ENCODE measurements at regions not wholly inside any gene's neighbourhood (a gene's known extent, or its start where the extent isn't known, plus 50 kb on each side); places are given as distances from the start of the nearest gene placed in this dataset.

GRCh38 chr1:228830185-228830953 is 95.1 kb downstream of the RHOU start:
- H3K4me3 ChIP-seq: no peak overlapping the region
- no peaks in the 10 kb centered on the region for H3K9me3 ChIP-seq
- peak; percentile 83 to 92 for DNase-seq (ENCODE audit: low spot score in 2 of 2)
- no peaks in the 10 kb centered on the region for H3K27me3 ChIP-seq
- no peaks in the 10 kb centered on the region for H3K36me3 ChIP-seq
- intact Hi-C loops (cut with DNase I; ENCODE audit: low total_unique reads): no loop called here
- peaks cover 0 to 12% of the 10 kb centered on the region in 2 donors for H3K4me1 ChIP-seq
- peak overlapping the region; percentile 75 to 77 for H3K27ac ChIP-seq
- TF ChIP-seq POLR2A (IDR thresholded peaks at IDR 0.05) (no peak), POLR2AphosphoS5 (IDR thresholded peaks at IDR 0.05) (peak in 2 of 3 donors; percentile 40 to 42)

DNA sequence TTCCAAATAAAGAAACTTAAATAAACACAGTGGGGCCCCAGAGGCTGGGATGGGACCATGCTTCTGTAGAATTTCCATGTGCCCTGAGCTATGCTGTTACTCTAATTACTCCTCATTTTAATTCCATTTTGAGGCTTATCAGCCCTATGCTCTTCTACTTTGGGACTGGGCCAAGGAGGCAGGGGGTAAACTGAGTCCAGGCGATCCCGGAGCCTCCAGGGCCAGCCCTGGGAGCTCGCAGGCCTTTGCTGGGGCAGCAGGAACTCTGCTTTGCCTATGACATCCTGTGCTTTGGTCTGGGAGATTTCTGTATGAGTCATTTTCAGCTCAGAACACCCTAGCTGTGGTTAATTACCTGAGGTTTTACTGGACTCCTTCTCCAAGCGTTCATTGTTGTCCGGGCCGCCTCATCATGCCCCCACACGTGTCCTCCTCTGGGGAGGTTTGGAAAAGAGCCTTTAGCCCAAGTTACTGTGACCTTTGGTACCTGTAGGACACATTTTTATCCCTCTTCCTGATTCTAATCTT is 95.7 kb downstream of the RHOU start:
- Histone ChIP-seq H3K9me3 (no peaks in the 10 kb centered on the region), H3K27me3 (no peaks in the 10 kb centered on the region), H3K4me3 (no peak overlapping the region), H3K27ac (peak overlapping the region; percentile 75 to 77), H3K36me3 (no peaks in the 10 kb centered on the region), H3K4me1 (peaks cover 0 to 12% of the 10 kb centered on the region in 2 donors)
- TF ChIP-seq POLR2A (IDR thresholded peaks at IDR 0.05) (no peak), POLR2AphosphoS5 (IDR thresholded peaks at IDR 0.05) (peak in 1 of 3 donors; percentile 33), CTCF (IDR thresholded peaks at IDR 0.05) (no peak)
- peak in 1 of 2 donors; percentile 75 for DNase-seq (ENCODE audit: low spot score in 2 of 2)
- intact Hi-C loops (cut with DNase I; ENCODE audit: low total_unique reads): no loop called here

- intact Hi-C loops (cut with DNase I; ENCODE audit: low total_unique reads): no loop called here
- Histone ChIP-seq H3K4me3 (no peak overlapping the region), H3K27ac (no peak overlapping the region), H3K9me3 (no peaks in the 10 kb centered on the region), H3K36me3 (no peaks in the 10 kb centered on the region), H3K4me1 (peaks cover 4 to 19% of the 10 kb centered on the region in 2 donors), H3K27me3 (no peaks in the 10 kb centered on the region)
- DNase-seq (ENCODE audit: low spot score in 2 of 2): no peak
- TF ChIP-seq POLR2A (IDR thresholded peaks at IDR 0.05): no peak
- no peak for TF ChIP-seq CTCF (IDR thresholded peaks at IDR 0.05)
Observed at GRCh38 chr1:228833911-228834688, 98.8 kb downstream of the RHOU start.

GRCh38 chr1:228835456-228835855 is 100.2 kb downstream of the RHOU start:
- Histone ChIP-seq H3K4me3 (no peak overlapping the region), H3K27me3 (no peaks in the 10 kb centered on the region), H3K9me3 (no peaks in the 10 kb centered on the region), H3K4me1 (peaks cover 4 to 12% of the 10 kb centered on the region in 2 donors), H3K36me3 (no peaks in the 10 kb centered on the region), H3K27ac (no peak overlapping the region)
- DNase-seq (ENCODE audit: low spot score in 2 of 2): no peak
- intact Hi-C loops (cut with DNase I; ENCODE audit: low total_unique reads): no loop called here
- TF ChIP-seq CTCF (IDR thresholded peaks at IDR 0.05) (no peak), POLR2A (IDR thresholded peaks at IDR 0.05) (no peak), POLR2AphosphoS5 (IDR thresholded peaks at IDR 0.05) (no peak)

- TF ChIP-seq CTCF (IDR thresholded peaks at IDR 0.05) (no peak), POLR2A (IDR thresholded peaks at IDR 0.05) (no peak), POLR2AphosphoS5 (IDR thresholded peaks at IDR 0.05) (no peak)
- no peaks in the 10 kb centered on the region for H3K9me3 ChIP-seq
- intact Hi-C loops (cut with DNase I; ENCODE audit: low total_unique reads): no loop called here
- no peak overlapping the region for H3K4me3 ChIP-seq
- peaks cover 4 to 8% of the 10 kb centered on the region in 2 donors for H3K4me1 ChIP-seq
- H3K27me3 ChIP-seq: no peaks in the 10 kb centered on the region
- no peak for DNase-seq (ENCODE audit: low spot score in 2 of 2)
- no peak overlapping the region for H3K27ac ChIP-seq
- H3K36me3 ChIP-seq: no peaks in the 10 kb centered on the region
Observed at GRCh38 chr1:228835911-228836310, 100.6 kb downstream of the RHOU start.

Measured in breast epithelium (tissue), 4 donors.